ENCODE measurements at regions not wholly inside any gene's neighbourhood (a gene's known extent, or its start where the extent isn't known, plus 50 kb on each side); places are given as distances from the start of the nearest gene placed in this dataset.

- H3K27me3 ChIP-seq (ENCODE audit: low read length): no peaks in the 10 kb centered on the region
- H3K4me3 ChIP-seq (ENCODE audit: low read length): no peak overlapping the region
- DNase-seq: no peak
- no peak overlapping the region for H3K4me2 ChIP-seq (ENCODE audit: low read depth, low read length, poor library complexity, severe bottlenecking)
- H3K36me3 ChIP-seq (ENCODE audit: insufficient read depth, low read length): no peaks in the 10 kb centered on the region
- H3K4me1 ChIP-seq (ENCODE audit: low read length): no peaks in the 10 kb centered on the region
- no peak overlapping the region for H3K9ac ChIP-seq (ENCODE audit: low read length)
- H3K9me2 ChIP-seq (replicated peaks; ENCODE audit: insufficient read depth, low read length): no peaks in the 10 kb centered on the region
- H3K27ac ChIP-seq (ENCODE audit: low read length): no peak overlapping the region
- no peaks in the 10 kb centered on the region for H3K9me3 ChIP-seq (ENCODE audit: low read length)
- H4K20me1 ChIP-seq (ENCODE audit: insufficient read depth, low read depth, low read length): no peaks in the 10 kb centered on the region
- H3K79me2 ChIP-seq (ENCODE audit: low read length): no peaks in the 10 kb centered on the region
- no peak overlapping the region for H2AFZ ChIP-seq (ENCODE audit: low read length)
These were observed 388.5 kb upstream of the C1orf87 start for GRCh38 chr1:60461925-60462595.

- Histone ChIP-seq H3K4me3 (ENCODE audit: low read length) (no peak overlapping the region), H3K36me3 (ENCODE audit: insufficient read depth, low read length) (no peaks in the 10 kb centered on the region), H3K9me3 (ENCODE audit: low read length) (peaks cover 5% of the 10 kb centered on the region), H3K4me1 (ENCODE audit: low read length) (no peaks in the 10 kb centered on the region), H3K27ac (ENCODE audit: low read length) (no peak overlapping the region), H3K79me2 (ENCODE audit: low read length) (no peaks in the 10 kb centered on the region), H4K20me1 (ENCODE audit: insufficient read depth, low read depth, low read length) (no peaks in the 10 kb centered on the region), H3K27me3 (ENCODE audit: low read length) (no peaks in the 10 kb centered on the region), H3K9me2 (replicated peaks; ENCODE audit: insufficient read depth, low read length) (no peaks in the 10 kb centered on the region), H3K9ac (ENCODE audit: low read length) (no peak overlapping the region), H2AFZ (ENCODE audit: low read length) (no peak overlapping the region), H3K4me2 (ENCODE audit: low read depth, low read length, poor library complexity, severe bottlenecking) (no peak overlapping the region)
- no peak for DNase-seq
These were observed 384.5 kb upstream of the C1orf87 start for GRCh38 chr1:60458111-60458510.

- H3K27ac ChIP-seq (ENCODE audit: low read length): no peak overlapping the region
- no peaks in the 10 kb centered on the region for H3K36me3 ChIP-seq (ENCODE audit: insufficient read depth, low read length)
- no peak for DNase-seq
- no peaks in the 10 kb centered on the region for H3K9me2 ChIP-seq (replicated peaks; ENCODE audit: insufficient read depth, low read length)
- H3K4me1 ChIP-seq (ENCODE audit: low read length): no peaks in the 10 kb centered on the region
- peaks cover 3% of the 10 kb centered on the region for H3K9me3 ChIP-seq (ENCODE audit: low read length)
- no peak overlapping the region for H2AFZ ChIP-seq (ENCODE audit: low read length)
- no peak overlapping the region for H3K4me3 ChIP-seq (ENCODE audit: low read length)
- no peak overlapping the region for H3K9ac ChIP-seq (ENCODE audit: low read length)
- H3K4me2 ChIP-seq (ENCODE audit: low read depth, low read length, poor library complexity, severe bottlenecking): no peak overlapping the region
- no peaks in the 10 kb centered on the region for H3K79me2 ChIP-seq (ENCODE audit: low read length)
- no peaks in the 10 kb centered on the region for H4K20me1 ChIP-seq (ENCODE audit: insufficient read depth, low read depth, low read length)
- no peaks in the 10 kb centered on the region for H3K27me3 ChIP-seq (ENCODE audit: low read length)
These were observed 376.3 kb upstream of the C1orf87 start for GRCh38 chr1:60449876-60450275.

- Histone ChIP-seq H4K20me1 (ENCODE audit: insufficient read depth, low read depth, low read length) (no peaks in the 10 kb centered on the region), H3K36me3 (ENCODE audit: insufficient read depth, low read length) (no peaks in the 10 kb centered on the region), H3K27ac (ENCODE audit: low read length) (no peak overlapping the region), H3K9me3 (ENCODE audit: low read length) (peaks cover 3% of the 10 kb centered on the region; the same call in 1 of the 2 replicates), H2AFZ (ENCODE audit: low read length) (no peak overlapping the region), H3K4me3 (ENCODE audit: low read length) (no peak overlapping the region), H3K27me3 (ENCODE audit: low read length) (no peaks in the 10 kb centered on the region), H3K79me2 (ENCODE audit: low read length) (no peaks in the 10 kb centered on the region), H3K9me2 (replicated peaks; ENCODE audit: insufficient read depth, low read length) (no peaks in the 10 kb centered on the region), H3K9ac (ENCODE audit: low read length) (no peak overlapping the region), H3K4me1 (ENCODE audit: low read length) (no peaks in the 10 kb centered on the region), H3K4me2 (ENCODE audit: low read depth, low read length, poor library complexity, severe bottlenecking) (no peak overlapping the region)
- DNase-seq: no peak
These were observed 375.3 kb upstream of the C1orf87 start for GRCh38 chr1:60448850-60449249.

GRCh38 chr1:60444680-60445079, 371.1 kb upstream of the C1orf87 start:
- Histone ChIP-seq H4K20me1 (ENCODE audit: insufficient read depth, low read depth, low read length) (no peaks in the 10 kb centered on the region), H3K9me3 (ENCODE audit: low read length) (peaks cover 3% of the 10 kb centered on the region; the same call in 1 of the 2 replicates), H3K79me2 (ENCODE audit: low read length) (no peaks in the 10 kb centered on the region), H3K27ac (ENCODE audit: low read length) (no peak overlapping the region), H3K27me3 (ENCODE audit: low read length) (no peaks in the 10 kb centered on the region), H2AFZ (ENCODE audit: low read length) (no peak overlapping the region), H3K4me2 (ENCODE audit: low read depth, low read length, poor library complexity, severe bottlenecking) (no peak overlapping the region), H3K4me3 (ENCODE audit: low read length) (no peak overlapping the region), H3K36me3 (ENCODE audit: insufficient read depth, low read length) (no peaks in the 10 kb centered on the region), H3K4me1 (ENCODE audit: low read length) (no peaks in the 10 kb centered on the region), H3K9me2 (replicated peaks; ENCODE audit: insufficient read depth, low read length) (no peaks in the 10 kb centered on the region), H3K9ac (ENCODE audit: low read length) (no peak overlapping the region)
- DNase-seq: no peak

GRCh38 chr1:60436186-60436585, 362.6 kb upstream of the C1orf87 start:
- H2AFZ ChIP-seq (ENCODE audit: low read length): no peak overlapping the region
- no peak overlapping the region for H3K27ac ChIP-seq (ENCODE audit: low read length)
- no peak overlapping the region for H3K9ac ChIP-seq (ENCODE audit: low read length)
- H3K79me2 ChIP-seq (ENCODE audit: low read length): no peaks in the 10 kb centered on the region
- DNase-seq: no peak
- H4K20me1 ChIP-seq (ENCODE audit: insufficient read depth, low read depth, low read length): no peaks in the 10 kb centered on the region
- no peaks in the 10 kb centered on the region for H3K36me3 ChIP-seq (ENCODE audit: insufficient read depth, low read length)
- no peaks in the 10 kb centered on the region for H3K4me1 ChIP-seq (ENCODE audit: low read length)
- no peaks in the 10 kb centered on the region; the same call in 1 of the 2 replicates for H3K9me3 ChIP-seq (ENCODE audit: low read length)
- H3K27me3 ChIP-seq (ENCODE audit: low read length): no peaks in the 10 kb centered on the region
- no peak overlapping the region for H3K4me2 ChIP-seq (ENCODE audit: low read depth, low read length, poor library complexity, severe bottlenecking)
- no peaks in the 10 kb centered on the region for H3K9me2 ChIP-seq (replicated peaks; ENCODE audit: insufficient read depth, low read length)
- H3K4me3 ChIP-seq (ENCODE audit: low read length): no peak overlapping the region

- no peaks in the 10 kb centered on the region for H3K27me3 ChIP-seq (ENCODE audit: low read length)
- DNase-seq: no peak
- H3K79me2 ChIP-seq (ENCODE audit: low read length): no peaks in the 10 kb centered on the region
- no peak overlapping the region for H3K4me3 ChIP-seq (ENCODE audit: low read length)
- H3K9ac ChIP-seq (ENCODE audit: low read length): no peak overlapping the region
- no peaks in the 10 kb centered on the region for H3K9me2 ChIP-seq (replicated peaks; ENCODE audit: insufficient read depth, low read length)
- H3K4me2 ChIP-seq (ENCODE audit: low read depth, low read length, poor library complexity, severe bottlenecking): no peak overlapping the region
- H3K9me3 ChIP-seq (ENCODE audit: low read length): no peaks in the 10 kb centered on the region; the same call in 1 of the 2 replicates
- H4K20me1 ChIP-seq (ENCODE audit: insufficient read depth, low read depth, low read length): no peaks in the 10 kb centered on the region
- no peak overlapping the region for H3K27ac ChIP-seq (ENCODE audit: low read length)
- no peaks in the 10 kb centered on the region for H3K36me3 ChIP-seq (ENCODE audit: insufficient read depth, low read length)
- H2AFZ ChIP-seq (ENCODE audit: low read length): no peak overlapping the region
- no peaks in the 10 kb centered on the region for H3K4me1 ChIP-seq (ENCODE audit: low read length)
These were observed 358.0 kb upstream of the C1orf87 start for GRCh38 chr1:60431593-60431992.

GRCh38 chr1:60430375-60430774, 356.8 kb upstream of the C1orf87 start:
- H3K27ac ChIP-seq (ENCODE audit: low read length): no peak overlapping the region
- H3K36me3 ChIP-seq (ENCODE audit: insufficient read depth, low read length): no peaks in the 10 kb centered on the region
- H3K27me3 ChIP-seq (ENCODE audit: low read length): no peaks in the 10 kb centered on the region
- no peak overlapping the region for H3K9ac ChIP-seq (ENCODE audit: low read length)
- H4K20me1 ChIP-seq (ENCODE audit: insufficient read depth, low read depth, low read length): no peaks in the 10 kb centered on the region
- H3K4me3 ChIP-seq (ENCODE audit: low read length): no peak overlapping the region
- H3K79me2 ChIP-seq (ENCODE audit: low read length): no peaks in the 10 kb centered on the region
- no peaks in the 10 kb centered on the region for H3K9me3 ChIP-seq (ENCODE audit: low read length)
- H3K4me2 ChIP-seq (ENCODE audit: low read depth, low read length, poor library complexity, severe bottlenecking): no peak overlapping the region
- no peaks in the 10 kb centered on the region for H3K4me1 ChIP-seq (ENCODE audit: low read length)
- no peaks in the 10 kb centered on the region for H3K9me2 ChIP-seq (replicated peaks; ENCODE audit: insufficient read depth, low read length)
- H2AFZ ChIP-seq (ENCODE audit: low read length): no peak overlapping the region
- no peak for DNase-seq

Data from Karpas-422 (cell line).